DMS79 treated with DMSO at 0.1 percent for 48 hours (cell line): ENCODE measurements at regions not wholly inside any gene's neighbourhood (a gene's known extent, or its start where the extent isn't known, plus 50 kb on each side); places are given as distances from the start of the nearest gene placed in this dataset.
"Not testable (repeated sequence)": the region's sequence is repeated elsewhere in the genome, so short reads cannot be mapped to it uniquely, and the experiment has no call there.

Experiments used
- DNase-seq: peaks from one replicate; lab custom pipeline; 2025; lab: John Stamatoyannopoulos, UW

DNA sequence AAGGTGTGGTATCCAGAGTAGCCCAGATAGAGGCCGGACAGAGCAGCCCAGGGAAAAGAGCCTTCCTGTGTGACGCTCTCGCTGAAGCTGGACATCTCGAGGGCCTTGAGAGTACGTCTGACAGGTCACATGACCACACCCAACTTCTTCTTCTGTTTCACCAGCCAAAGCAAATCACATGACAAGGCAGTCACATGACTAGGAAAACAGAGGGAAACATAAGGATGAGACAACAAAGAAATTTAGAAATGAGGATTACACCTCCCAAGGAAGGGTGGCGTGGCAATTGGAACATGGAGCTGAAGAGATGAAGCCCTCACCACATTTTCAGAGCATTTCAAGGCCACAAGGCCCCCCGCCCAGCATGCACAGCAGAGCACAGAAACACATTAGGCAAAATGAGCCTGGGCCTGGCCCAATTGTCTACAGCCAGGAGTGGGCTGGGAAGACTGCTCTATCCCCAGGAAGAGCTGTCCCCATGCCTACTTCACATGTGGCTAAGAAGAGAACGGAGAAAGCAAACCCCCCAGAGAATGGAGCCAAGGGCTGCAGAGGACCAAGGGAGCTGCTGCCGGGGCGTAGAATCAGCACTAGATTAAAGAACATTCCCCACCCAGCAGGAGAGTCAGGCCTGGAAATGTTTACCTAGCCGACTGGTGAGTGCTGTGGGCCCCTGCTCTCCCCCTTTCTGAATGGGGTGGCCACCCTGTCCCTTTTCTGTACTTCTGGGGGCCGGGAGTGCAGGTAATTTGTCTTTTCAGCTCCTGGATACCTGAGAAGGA, 305.1 kb downstream of the NPHP4 start:
- no peak for DNase-seq

DNA sequence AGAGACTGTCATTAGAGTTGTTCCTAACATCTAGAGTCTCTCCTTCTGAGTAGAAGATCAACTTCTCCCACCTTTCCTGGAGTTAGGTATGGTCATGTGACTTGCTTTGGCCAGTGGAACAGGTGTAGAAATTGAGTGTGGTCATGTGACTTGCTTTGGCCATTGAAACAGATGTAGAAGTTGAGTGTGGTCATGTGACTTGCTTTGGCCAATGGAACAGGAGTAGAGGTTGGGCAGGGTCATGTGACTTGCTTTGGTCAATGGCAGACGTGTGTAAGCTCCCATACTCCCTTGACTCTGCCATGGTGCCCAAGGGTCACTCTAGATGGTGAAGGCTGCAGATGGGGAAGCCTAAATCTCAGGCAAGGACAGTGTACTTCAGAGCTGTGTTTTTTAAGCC, 306.0 kb downstream of the NPHP4 start:
- no peak for DNase-seq

DNA sequence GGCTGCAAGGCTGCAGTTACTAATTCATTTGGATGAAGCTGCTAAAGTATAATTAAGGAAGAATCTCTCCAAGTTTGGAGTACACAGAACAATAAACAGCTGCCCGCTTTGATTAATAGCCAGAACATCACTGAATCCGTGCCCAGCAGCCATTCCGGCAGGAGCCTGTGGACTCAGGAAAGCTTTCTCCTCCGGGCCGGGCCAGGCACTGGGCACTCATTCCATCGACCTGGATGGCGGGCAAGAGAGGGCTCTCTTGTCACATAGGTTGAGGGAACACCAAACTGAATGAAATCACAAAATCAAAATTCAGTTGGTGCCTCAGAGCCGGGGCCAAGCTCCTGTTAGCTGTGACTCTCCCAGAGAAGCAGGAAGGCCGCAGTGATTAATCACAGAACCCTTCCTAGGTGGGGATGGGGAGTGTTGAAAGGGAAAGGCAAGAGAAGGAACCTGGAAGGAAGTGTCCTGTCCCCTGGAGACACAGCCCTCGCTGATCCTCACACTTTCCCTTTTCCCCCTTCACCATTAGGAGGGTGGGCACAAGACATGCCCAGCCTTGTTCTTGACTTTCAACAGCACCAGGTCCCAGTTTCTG, 306.7 kb downstream of the NPHP4 start:
- DNase-seq, result no peak

DNA sequence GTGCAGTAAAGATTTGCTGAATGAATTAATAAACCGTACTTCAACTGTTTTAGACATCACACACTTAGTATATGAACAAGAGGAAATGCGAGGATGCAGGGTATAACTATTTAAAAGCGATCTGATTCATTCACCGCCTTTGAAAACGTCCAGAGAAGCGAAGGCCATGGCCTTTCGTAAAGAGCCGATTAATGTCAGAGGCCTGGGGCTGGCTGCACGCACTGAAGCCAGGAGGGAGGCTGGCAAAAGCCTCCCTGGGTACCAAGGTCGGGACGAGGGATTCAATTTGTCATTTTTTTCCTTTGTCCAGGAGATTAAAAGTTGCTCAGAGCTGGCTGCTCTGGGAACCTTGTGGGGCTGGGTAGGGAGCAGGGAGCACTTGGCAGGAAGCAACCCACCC, 307.4 kb downstream of the NPHP4 start:
- DNase-seq, result no peak

DNA sequence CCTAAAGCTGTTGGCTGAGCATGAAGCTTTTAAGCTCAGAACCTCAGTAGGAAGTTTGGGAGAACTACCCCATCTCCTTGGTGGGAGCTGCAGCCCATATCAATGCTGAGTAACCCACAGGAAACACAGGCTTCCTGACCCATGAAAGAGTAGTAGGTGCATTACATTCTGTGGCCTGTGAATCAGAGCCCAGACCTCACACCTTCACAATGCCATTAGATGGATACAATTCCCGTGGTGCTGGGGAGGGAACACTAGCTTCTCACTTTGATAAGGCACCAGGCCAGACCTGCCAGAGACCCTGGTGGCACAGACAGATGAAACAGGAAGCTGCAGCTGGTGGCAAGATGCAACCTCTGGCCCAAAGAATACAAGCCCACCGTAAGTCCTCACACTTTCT, 308.8 kb downstream of the NPHP4 start:
- DNase-seq, result no peak

DNA sequence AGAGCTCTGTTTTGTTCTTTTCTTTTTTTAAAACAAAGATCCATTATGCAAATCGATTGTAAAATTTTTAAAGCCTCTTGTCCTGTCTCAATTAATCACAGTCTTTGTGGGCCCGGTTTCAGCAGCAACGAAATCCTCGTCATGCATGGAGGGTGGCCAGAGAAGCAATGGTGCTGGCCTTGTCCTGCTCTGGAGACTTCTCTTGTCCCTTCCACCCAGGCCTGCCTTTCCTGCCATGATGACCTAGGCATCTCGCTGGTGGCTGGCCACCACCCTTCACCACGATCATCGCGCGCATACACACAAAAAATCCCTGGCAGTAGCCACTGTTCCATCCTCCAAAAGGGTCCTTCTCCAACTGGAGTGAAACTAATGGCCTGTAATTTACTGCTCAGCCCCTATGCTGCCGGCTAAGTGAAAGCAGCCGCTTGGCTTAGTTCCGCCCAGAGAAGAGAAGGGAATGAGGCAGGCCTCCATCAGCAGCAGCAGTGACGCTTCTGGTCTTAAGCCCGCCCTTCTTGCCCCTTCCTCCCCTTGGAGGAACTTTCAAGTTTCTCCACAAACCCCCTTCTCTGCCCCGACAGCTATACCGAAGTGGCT, 309.5 kb downstream of the NPHP4 start:
- DNase-seq, result no peak

DNA sequence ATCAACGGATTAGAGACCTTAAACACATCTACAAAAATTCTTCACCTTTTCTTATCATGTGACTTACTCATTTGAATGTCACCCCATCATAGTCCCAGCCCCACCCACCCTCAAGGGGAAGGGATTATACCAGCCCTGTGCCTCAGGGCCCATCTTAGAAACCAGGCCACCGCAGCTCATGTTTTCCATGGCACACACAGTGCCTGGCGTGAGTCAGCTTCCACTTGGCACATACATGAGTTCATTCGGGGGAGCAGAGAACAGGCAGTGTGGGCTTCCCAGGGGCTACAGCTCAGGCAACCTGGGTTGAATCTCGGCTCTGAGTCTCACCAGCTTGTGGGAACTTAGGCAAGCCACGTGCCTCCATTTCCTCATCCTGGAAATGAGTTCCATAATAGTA, 310.6 kb downstream of the NPHP4 start:
- DNase-seq, result no peak

DNA sequence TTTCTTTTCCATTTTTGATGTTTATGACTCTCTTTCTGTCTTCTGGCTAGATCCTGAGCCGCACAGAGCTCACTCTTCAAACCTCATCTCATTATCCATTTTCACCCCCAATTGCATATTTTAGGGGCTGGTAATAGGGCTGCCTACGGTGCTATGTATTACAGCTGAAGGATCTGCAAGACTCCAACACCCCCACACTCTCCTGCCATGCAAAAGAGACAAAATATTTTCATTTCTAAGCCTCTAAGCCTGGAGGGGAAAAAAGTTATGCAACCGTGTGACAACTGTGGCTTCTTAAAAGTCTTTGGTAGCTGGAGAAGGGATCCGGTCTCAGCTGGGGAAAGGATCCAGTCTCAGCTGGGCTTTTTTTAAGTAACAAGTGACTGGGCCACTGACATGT, 311.6 kb downstream of the NPHP4 start:
- no peak for DNase-seq

DNA sequence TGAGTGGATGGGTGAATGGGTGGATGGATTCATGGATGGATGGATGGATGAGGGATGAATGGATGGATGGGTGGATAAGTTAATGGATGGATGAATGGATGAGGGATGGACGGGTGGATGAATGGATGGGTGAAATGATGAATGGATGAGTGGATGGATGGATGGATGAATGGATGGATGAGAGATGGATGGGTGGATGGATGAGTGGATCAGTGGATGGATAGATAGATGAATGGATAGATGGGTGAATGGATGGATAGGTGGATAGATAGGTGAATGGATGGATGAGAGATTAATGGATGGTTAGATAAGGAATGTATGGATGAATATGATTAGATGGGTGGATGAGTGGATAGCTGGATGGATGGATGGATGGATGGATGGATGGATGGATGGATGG, 313.5 kb downstream of the NPHP4 start:
- DNase-seq, result no peak

DNA sequence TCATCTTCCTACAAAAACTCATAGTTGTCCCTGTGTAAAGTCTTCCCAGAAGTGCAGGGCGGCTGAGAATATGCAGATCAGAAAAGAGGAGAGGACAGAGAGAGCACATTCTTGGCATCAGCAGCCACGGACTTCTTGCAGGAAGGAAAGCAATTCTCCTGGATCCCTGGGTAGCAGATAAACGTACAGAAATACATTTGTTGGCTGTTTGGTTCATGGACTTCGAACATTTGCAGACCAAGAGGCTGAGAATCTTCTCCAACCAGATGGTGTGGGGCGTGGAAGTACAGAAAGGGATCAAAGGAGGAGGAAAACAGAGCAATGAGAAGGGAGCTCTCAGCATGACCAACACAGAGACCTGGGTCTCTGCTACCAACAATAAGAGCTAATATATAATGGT, 319.9 kb downstream of the NPHP4 start:
- not testable (repeated sequence) for DNase-seq

DNA sequence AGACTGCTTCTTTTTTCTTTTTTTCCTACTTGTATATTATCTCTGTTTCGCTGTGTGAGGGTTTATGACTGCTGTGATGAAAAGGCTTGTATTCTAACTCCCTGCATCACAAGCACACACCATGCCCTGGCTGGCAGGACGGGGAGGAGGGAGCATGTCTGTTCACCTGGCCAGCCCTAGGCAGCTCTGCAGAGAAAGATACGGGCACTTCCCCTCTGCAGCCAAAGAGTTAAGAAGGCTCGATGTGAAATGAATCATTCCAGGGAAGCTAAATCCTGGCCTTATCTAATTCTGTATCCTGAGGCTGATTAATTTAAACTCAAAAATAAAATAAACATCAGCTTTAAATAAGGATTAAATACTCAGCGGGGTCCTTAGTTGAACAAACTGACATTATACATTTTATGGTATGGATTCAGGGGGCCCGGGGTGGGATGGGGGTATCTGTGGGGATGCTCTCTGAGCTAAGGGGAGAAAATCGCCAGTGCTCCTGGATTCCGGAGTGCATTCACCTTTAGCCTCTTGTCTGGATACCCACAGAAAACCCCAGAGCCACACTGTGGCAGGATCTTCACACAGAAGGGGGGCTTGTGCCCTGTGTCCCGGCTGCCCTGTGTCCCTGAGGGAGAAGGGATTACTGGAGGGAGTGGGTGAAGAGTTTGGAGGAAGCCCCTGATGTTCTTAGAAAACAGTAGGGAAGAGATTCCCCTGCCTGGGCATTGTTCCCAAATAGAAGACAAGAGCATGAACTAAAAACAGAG, 321.5 kb downstream of the NPHP4 start:
- no peak for DNase-seq

DNA sequence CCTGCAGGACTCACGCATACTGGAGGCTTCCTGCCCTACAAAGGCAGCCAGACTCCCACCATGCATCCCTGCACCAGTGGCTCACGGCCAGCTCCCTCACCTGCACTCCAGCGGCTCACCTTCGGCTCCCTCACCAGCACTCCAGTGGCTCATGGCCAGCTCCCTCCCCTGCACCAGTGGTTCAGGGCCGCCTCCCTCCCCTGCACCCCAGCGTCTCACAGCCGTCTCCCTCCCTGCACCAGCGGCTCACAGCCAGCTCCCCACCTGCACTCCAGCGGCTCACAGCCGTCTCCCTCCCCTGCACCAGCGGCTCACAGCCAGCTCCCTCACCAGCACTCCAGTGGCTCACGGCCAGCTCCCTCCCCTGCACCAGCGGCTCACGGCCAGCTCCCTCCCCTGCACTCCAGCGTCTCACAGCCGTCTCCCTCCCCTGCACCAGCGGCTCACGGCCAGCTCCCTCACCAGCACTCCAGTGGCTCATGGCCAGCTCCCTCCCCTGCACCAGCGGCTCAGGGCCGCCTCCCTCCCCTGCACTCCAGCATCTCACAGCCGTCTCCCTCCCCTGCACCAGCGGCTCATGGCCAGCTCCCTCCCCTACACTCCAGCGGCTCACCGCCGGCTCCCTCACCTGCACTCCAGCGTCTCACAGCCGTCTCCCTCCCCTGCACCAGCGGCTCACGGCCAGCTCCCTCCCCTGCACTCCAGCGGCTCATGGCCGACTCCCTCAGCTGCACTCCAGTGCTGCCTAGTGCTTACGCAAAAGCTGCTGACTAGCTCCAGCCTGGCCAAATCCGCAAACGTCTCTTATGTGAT, 324.5 kb downstream of the NPHP4 start:
- peak; percentile 92 for DNase-seq

DNA sequence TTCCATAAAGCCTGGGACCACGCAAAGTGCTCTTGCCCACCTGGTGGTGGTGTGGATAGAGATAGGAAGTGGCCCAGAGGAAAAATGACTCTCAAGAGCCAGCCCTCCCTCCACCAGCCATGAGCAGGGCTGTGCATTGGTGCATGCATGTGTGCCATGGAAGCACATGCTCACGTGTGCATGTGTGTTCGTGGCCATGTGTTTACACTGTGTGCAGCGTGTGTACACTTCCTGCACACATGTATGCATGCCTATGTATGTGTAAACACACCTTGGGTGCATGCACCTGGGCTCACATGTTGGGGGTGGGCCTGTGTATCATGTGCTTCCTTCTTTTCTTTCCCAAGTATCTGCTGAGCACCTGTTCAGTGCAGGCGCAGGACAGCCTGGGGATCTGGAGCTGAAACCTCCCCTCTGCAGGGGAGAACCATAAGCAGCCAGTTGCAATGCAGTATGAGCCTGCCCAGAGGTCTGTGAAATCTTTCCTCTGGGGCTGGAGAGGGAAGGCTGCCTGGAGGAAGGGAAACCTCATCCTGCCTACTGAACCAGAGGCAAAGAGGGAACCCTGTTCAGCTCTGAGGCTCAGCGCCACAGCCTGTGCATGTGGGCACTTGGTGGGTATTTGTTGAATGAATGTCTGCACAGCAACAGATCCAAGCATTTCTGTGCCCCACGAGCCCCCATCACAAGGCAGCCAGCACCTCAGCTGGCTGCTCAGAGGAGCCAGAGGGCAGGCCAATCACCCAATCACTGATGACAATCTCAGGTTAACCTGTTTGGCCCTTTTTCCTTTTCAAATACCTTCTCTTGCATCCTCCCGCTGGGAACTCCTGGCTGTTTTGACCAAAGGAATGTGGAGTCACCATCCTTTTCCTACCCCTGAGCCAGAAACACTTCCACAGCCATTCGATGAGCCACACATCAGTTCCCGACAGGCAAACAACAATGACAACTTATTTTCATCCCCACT, 327.0 kb downstream of the NPHP4 start:
- no peak for DNase-seq

DNA sequence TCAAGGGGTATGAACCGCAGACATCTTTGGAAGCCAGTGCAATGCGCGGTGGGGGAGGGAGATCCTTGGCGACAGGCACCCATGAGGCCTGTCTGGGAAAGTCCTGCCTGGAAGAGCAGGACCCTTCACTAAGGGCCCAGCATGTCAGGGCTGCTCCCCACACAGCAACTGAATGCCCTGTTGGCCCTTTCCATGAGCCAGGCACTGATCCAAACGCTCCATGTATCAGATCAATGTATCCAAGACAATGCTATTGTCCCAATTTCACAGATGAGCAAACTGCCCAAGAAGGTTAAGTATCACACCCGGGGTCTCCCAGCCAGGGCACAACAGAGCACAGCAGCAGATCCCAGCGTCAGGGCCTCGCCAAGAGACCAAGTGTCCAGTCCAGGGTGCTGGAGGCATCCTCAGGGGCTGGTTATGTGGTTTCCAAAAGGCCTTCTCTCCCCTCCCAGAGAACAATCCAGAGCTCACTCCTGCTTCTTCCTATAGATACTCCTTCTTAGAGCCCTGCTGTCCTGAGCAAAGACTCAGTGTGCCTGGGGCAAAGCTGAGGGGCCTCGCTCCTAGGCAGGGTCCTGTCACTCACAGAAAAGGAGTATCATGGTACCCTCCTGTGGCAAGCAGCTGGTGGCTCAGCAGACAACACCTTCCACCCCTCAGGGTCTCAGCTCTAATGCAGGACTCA, 328.0 kb downstream of the NPHP4 start:
- no peak for DNase-seq

DNA sequence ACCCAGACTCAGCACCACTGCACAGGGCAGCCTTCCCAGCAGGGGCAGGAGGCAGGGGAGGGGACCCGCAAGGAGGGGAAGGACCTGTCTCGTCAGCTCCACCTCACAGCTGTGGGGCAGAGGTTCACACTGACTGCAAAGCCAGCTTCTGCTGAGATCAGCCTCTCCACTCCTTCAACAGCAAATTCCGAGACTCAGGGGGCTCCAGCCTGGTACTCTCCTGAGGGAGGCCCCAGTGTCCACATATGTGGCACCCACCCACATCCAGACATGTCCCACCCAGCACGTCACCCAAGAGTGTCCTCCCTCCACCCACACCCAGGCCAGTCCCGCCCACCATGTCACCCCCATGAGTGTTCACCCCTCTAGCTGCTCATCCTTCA, 329.5 kb downstream of the NPHP4 start:
- DNase-seq, result no peak

DNA sequence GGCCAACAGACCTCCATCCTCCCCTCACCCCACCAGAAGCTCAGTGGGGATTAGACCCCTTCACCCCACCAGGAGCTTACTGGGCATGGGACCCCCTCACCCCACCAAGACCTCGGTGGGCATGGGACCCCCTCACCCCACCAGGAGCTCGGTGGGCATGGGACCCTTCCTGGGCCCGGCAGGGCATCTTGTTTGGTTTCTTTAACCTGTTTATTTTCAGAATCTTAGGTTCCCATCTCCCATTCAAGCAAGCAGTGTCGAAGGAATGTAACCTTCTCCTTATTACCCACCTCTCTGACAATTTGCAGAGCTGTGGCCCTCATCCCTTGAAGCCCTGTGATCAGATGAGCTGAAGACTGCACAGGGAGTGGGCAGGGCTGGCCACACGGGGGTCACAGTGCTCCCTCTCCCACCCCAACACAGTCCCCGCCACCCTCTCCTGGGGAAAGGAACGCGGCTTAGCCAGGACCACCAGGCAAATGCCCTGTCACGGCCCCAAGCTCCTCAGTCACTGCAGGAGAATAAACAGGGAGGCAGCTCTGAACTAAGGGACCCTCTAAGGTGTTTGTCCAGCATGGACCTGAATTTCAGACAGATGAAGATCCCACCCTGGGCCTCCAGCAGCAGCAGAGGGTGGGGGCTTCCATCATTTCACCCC, 330.0 kb downstream of the NPHP4 start:
- DNase-seq, result no peak

DNA sequence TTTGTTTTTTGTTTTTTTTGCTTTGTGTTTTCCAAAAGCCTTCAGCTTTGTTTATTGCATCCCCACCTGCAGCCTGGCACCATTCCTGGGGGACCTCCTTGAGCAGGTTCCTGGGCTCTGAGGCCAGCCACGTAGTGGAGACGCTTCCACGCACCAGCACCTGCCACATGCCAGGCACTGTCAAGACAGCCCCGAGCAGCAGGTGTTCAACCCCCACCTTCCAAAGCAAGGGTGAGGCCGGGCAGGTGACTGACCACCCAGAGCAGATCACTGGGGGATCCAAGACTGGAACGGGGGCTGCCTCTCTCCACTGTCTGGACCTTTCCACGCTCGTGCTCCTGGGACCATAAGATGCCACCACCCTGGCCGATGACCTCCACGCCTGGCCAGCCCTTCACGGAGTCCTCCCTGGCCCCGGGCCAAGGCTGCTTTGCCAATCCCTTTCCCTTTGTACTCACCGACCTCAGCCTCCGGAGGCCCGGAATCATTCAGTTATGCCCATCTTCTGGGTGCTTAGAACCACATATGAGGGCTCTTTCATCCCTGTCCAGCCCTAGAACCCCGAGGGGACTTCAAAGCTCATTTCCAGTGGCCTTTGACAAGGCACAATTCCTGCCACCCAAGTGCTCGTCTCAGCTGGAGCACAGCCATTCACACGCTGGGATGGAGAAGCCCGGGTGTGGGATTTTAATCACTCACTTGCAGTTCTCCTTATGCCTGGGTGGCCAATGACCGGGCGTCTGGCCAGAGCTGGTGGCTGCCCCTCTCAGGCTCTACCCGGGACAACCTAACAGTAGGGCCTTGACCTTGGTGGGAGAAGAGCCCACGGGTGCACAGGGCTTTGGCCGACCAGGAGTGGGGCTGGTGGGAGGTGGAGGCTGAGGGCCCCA, 330.8 kb downstream of the NPHP4 start:
- DNase-seq, result peak; percentile 53

DNA sequence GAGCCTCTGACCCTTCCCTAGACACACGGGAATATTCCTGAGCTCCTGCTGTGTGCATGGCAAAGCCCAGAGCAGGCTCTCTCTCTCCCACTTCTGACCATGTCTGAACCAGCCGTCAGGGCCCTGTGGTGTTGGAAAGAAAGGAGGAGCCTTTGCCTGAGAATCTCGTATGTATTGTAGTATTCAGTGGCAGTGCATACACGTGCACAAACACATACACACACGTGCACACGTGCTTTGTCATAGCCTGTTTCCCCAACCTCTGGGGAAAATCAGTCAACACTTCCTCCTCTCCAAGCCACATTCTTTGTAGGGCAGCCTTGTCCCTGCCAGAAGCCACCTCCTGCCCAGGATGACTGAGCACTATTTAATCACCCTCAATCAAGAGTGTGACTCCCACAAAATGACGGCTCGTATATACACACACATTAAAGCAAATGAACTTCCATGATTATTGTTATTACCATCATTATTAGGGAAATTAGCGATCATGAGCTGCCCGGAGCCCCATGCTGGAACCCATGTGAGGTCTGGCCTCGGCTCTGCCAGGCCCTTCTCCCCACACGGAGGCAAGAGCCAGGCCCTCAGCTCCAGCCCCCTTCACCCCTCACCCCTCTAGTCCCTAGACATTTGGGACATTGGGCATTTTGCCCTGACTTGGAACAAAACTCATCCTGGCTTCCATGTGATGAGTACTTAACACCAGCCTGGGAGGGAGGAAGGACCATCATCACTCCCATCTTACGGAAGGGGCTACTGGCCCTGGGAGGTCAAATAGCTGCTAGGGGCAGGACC, 331.9 kb downstream of the NPHP4 start:
- no peak for DNase-seq
